HCT116 (cell line): ENCODE measurements at regions not wholly inside any gene's neighbourhood (a gene's known extent, or its start where the extent isn't known, plus 50 kb on each side); places are given as distances from the start of the nearest gene placed in this dataset.

Experiments
- ATAC-seq: fragments of 200-7000 bp; cut with Tn5 transposase; 2 replicates; pipeline ENCODE4 v1.9.1; 2020; ENCODE audit warnings: mild to moderate bottlenecking, moderate library complexity
- BruUV-seq: library from RNA; stranded (reverse); fragments of 400-500 nt; replicated peaks from 2 replicates; lab custom pipeline; 2021; lab: Mats Ljungman, UMichigan
- CTCF ChIA-PET: fragments of 300-600 bp; sonication (Branson Sonifier 250); formaldehyde crosslinking; loops from one replicate; lab custom pipeline; 2021; ENCODE audit warnings: antibody characterized with exemption; lab: Charles Lee
- POLR2A ChIA-PET: fragments of 300-600, 350-600 bp; sonication (Branson Sonifier 250); formaldehyde crosslinking; loops from one replicate; lab custom pipeline; 2021; ENCODE audit warnings: antibody characterized with exemption; lab: Charles Lee
- RAD21 ChIA-PET, 2 experiments: fragments of 300-600 bp; sonication (Branson Sonifier 250); formaldehyde crosslinking; loops; one replicate each; lab custom pipeline; 2023; ENCODE audit warnings: low total read pairs in 2 of 2; ENCODE audit not compliant: uncharacterized antibody in 2 of 2, unreplicated experiment in 2 of 2, low non-redundant PET in 1 of 2; lab: Charles Lee
- DNase-seq: peaks from one replicate; pipeline ENCODE4 v3.0.0-alpha.2; 2010; ENCODE audit warnings: low read depth, low spot score
- H2AFZ ChIP-seq: fragments of 200-600 bp; shearing (Covaris generic), sonication (generic); 2 replicates; pipeline ENCODE4 v1.6.1; 2017; ENCODE audit warnings: low read depth, mixed run types, mixed read lengths, antibody characterized with exemption, low read length; ENCODE audit not compliant: poor library complexity, severe bottlenecking
- H3K27ac ChIP-seq: 2 replicates; pipeline ENCODE4 v1.5.1; 2012; ENCODE audit warnings: low read depth, low read length
- H3K27me3 ChIP-seq: fragments of 200-600 bp; sonication (generic); 2 replicates; pipeline ENCODE4 v1.6.1; 2016; ENCODE audit warnings: mixed run types, low read length, mixed read lengths; ENCODE audit not compliant: insufficient read depth
- H3K36me3 ChIP-seq, 2 experiments: fragments of 200-500 bp in 1 of 2; fragments of 200-600 bp in 1 of 2; sonication (Bioruptor generic) in 1 of 2; sonication (generic) in 1 of 2; 2 replicates each; pipeline versions ENCODE4 v1.5.1 to v1.6.1; 2014 to 2016; ENCODE audit warnings: low read length in 2 of 2, inconsistent platforms in 1 of 2, mixed read lengths in 1 of 2, mixed run types in 1 of 2; ENCODE audit not compliant: insufficient read depth in 2 of 2, control insufficient read depth in 1 of 2
- H3K4me1 ChIP-seq, 2 experiments: fragments of 200-600 bp in 1 of 2; sonication (generic) in 1 of 2; 2 replicates each; pipeline versions ENCODE4 v1.5.1 to v1.6.1; 2012 to 2017; ENCODE audit warnings: low read length in 2 of 2, inconsistent platforms in 1 of 2, mild to moderate bottlenecking in 1 of 2, mixed read lengths in 1 of 2, mixed run types in 1 of 2, moderate library complexity in 1 of 2; ENCODE audit not compliant: insufficient read depth in 2 of 2, control insufficient read depth in 1 of 2
- H3K4me2 ChIP-seq: fragments of 200-600 bp; sonication (generic); 2 replicates; pipeline ENCODE4 v1.6.1; 2017; ENCODE audit warnings: mixed run types, low read length, mixed read lengths
- H3K4me3 ChIP-seq, 2 experiments: fragments of 200-600 bp in 1 of 2; sonication (generic) in 1 of 2; replicated peaks in 1 of 2; 2 replicates each; pipeline ENCODE4 v1.5.1; 2011 to 2016; ENCODE audit warnings: low read length in 2 of 2, control low read depth in 1 of 2, low read depth in 1 of 2, mild to moderate bottlenecking in 1 of 2, mixed read lengths in 1 of 2, mixed run types in 1 of 2
- H3K79me2 ChIP-seq: fragments of 200-600 bp; sonication (generic); 2 replicates; pipeline ENCODE4 v1.6.1; 2017; ENCODE audit warnings: mild to moderate bottlenecking, mixed run types, low read length, moderate library complexity, mixed read lengths; ENCODE audit not compliant: insufficient read depth
- H3K9ac ChIP-seq: fragments of 200-600 bp; sonication (generic); 2 replicates; pipeline ENCODE4 v1.6.1; 2016; ENCODE audit warnings: low read length, mixed read lengths
- H3K9me2 ChIP-seq: fragments of 200-600 bp; sonication (generic), shearing (Covaris generic); 2 replicates; pipeline ENCODE4 v1.6.1; 2017; ENCODE audit warnings: mixed run types, mild to moderate bottlenecking, moderate library complexity; ENCODE audit not compliant: insufficient read depth
- H3K9me3 ChIP-seq, 2 experiments: fragments of 200-500 bp in 1 of 2; fragments of 200-600 bp in 1 of 2; sonication (Bioruptor generic) in 1 of 2; sonication (generic) in 1 of 2; 2 replicates each; pipeline ENCODE4 v1.6.1; 2014 to 2017; ENCODE audit warnings: low read length in 2 of 2, mixed read lengths in 2 of 2, inconsistent platforms in 1 of 2, low read depth in 1 of 2, mild to moderate bottlenecking in 1 of 2, mixed run types in 1 of 2, moderate library complexity in 1 of 2; ENCODE audit not compliant: control insufficient read depth in 1 of 2, insufficient read depth in 1 of 2
- H4K20me1 ChIP-seq: fragments of 200-600 bp; sonication (generic), shearing (Covaris generic); 2 replicates; pipeline ENCODE4 v1.6.1; 2017; ENCODE audit warnings: mixed run types, mild to moderate bottlenecking, moderate library complexity; ENCODE audit not compliant: insufficient read depth
- CEBPB ChIP-seq: IDR thresholded peaks from 2 replicates; pipeline ENCODE4 v1.6.1; 2012; ENCODE audit warnings: low read depth
- EGR1 ChIP-seq: IDR thresholded peaks from 2 replicates; pipeline ENCODE4 v1.6.1; 2012; ENCODE audit warnings: low read depth
- ELF1 ChIP-seq: IDR thresholded peaks from 2 replicates; pipeline ENCODE4 v1.6.1; 2012; ENCODE audit warnings: low read depth, borderline replicate concordance
- EZH2phosphoT487 ChIP-seq: fragments of 200-600 bp; IDR thresholded peaks from 2 replicates; pipeline ENCODE4 v1.6.1; 2018; ENCODE audit warnings: antibody characterized with exemption, borderline replicate concordance
- FOSL1 ChIP-seq: IDR thresholded peaks from 2 replicates; pipeline ENCODE4 v1.6.1; 2012; ENCODE audit warnings: low read depth
- TCF7L2 ChIP-seq: IDR thresholded peaks from 2 replicates; pipeline ENCODE4 v1.7.0; 2011; ENCODE audit warnings: borderline replicate concordance, inconsistent platforms; ENCODE audit not compliant: insufficient read depth, insufficient read length; ENCODE audit errors: extremely low read depth
- ZNF274 ChIP-seq: fragments of 200-500 bp; sonication (Bioruptor generic); IDR thresholded peaks from 2 replicates; pipeline ENCODE4 v1.6.1; 2014; ENCODE audit warnings: mild to moderate bottlenecking, low read depth, low read length, inconsistent platforms
- intact Hi-C: fragments of 100-400 bp; cut with micrococcal nuclease; formaldehyde crosslinking; loops from 2 replicates; pipeline ENCODE4 v1.10.0; 2022
- TF ChIP-seq, protein P1 (sequence below): IDR thresholded peaks from 2 replicates; pipeline ENCODE4 v1.6.1; 2012; ENCODE audit warnings: low read depth
- TF ChIP-seq, protein P2 (sequence below): IDR thresholded peaks from 2 replicates; pipeline ENCODE4 v1.6.1; 2011; ENCODE audit warnings: mild to moderate bottlenecking, low read length, moderate library complexity; ENCODE audit not compliant: insufficient replicate concordance; ENCODE audit errors: extremely low read depth

DNA sequence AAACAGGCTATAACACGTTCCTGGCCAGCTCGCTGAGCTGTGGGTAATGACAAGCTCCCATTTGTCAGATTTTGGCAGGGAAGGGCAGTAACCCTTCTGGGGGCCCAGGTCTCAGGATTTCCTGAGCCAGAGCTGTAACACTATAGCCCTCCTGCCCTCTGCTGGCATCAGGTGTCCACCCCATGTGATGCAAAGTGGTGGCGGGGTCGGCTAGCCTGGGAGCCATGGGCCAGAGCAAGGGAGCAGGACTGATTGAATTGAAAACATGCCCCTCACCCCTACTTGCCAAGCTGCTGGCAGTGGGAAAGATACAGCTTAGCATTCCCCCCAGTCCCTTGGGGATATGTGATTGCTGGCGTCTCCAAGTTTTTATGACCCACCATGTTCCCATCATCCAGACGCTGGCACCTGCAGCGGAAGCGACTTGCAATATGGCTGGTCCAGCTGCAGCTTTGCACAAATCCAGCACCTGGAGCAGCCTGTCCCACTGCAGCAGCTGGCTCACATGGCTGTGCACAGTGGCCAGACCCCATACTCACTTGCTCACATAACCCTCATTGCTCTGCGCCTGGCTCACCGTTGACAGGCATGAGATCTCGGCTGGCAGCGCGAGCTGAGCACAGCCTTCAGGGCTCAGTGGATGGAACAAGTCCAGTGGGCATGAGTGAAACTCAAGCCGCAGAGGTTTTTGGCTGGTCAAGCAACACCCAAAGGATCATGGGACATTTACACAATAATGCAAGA is 1147.8 kb downstream of the JRKL start (continued):
- TF ChIP-seq, protein P1, sequence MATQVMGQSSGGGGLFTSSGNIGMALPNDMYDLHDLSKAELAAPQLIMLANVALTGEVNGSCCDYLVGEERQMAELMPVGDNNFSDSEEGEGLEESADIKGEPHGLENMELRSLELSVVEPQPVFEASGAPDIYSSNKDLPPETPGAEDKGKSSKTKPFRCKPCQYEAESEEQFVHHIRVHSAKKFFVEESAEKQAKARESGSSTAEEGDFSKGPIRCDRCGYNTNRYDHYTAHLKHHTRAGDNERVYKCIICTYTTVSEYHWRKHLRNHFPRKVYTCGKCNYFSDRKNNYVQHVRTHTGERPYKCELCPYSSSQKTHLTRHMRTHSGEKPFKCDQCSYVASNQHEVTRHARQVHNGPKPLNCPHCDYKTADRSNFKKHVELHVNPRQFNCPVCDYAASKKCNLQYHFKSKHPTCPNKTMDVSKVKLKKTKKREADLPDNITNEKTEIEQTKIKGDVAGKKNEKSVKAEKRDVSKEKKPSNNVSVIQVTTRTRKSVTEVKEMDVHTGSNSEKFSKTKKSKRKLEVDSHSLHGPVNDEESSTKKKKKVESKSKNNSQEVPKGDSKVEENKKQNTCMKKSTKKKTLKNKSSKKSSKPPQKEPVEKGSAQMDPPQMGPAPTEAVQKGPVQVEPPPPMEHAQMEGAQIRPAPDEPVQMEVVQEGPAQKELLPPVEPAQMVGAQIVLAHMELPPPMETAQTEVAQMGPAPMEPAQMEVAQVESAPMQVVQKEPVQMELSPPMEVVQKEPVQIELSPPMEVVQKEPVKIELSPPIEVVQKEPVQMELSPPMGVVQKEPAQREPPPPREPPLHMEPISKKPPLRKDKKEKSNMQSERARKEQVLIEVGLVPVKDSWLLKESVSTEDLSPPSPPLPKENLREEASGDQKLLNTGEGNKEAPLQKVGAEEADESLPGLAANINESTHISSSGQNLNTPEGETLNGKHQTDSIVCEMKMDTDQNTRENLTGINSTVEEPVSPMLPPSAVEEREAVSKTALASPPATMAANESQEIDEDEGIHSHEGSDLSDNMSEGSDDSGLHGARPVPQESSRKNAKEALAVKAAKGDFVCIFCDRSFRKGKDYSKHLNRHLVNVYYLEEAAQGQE = no peak
- TF ChIP-seq ELF1 (no peak), FOSL1 (no peak), EGR1 (no peak)
- TF ChIP-seq, protein P2, sequence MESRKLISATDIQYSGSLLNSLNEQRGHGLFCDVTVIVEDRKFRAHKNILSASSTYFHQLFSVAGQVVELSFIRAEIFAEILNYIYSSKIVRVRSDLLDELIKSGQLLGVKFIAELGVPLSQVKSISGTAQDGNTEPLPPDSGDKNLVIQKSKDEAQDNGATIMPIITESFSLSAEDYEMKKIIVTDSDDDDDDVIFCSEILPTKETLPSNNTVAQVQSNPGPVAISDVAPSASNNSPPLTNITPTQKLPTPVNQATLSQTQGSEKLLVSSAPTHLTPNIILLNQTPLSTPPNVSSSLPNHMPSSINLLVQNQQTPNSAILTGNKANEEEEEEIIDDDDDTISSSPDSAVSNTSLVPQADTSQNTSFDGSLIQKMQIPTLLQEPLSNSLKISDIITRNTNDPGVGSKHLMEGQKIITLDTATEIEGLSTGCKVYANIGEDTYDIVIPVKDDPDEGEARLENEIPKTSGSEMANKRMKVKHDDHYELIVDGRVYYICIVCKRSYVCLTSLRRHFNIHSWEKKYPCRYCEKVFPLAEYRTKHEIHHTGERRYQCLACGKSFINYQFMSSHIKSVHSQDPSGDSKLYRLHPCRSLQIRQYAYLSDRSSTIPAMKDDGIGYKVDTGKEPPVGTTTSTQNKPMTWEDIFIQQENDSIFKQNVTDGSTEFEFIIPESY = no peak

DNA sequence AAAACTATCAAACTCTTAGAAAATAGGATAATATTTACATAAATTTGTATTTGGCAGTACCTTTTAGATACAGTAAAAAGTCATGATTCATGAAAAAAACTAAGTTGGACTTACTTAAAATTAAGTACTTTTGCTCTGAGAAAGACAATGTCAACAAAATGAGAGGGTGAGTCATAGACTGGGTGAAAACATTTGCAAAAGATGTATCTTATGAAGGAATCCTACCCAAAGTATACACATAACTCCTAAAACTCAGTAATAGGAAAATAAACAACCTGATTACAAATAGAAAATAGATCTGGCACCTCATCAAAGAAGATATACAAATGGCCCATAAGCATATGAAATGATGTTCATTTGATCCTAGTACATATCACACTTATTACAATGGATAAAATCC is 1154.6 kb downstream of the JRKL start:
- H3K27ac ChIP-seq = no peak overlapping the region
- RAD21 ChIA-PET = no interaction called here
- intact Hi-C loops = no loop called here

More for the DNA sequence above, 1154.6 kb downstream of the JRKL start:
- CTCF ChIA-PET = no interaction called here
- no peak for DNase-seq
- Histone ChIP-seq H2AFZ (no peak overlapping the region), H3K36me3 (no peaks in the 10 kb centered on the region), H3K4me1 (no peaks in the 10 kb centered on the region), H4K20me1 (no peaks in the 10 kb centered on the region), H3K79me2 (no peaks in the 10 kb centered on the region), H3K9me2 (no peaks in the 10 kb centered on the region), H3K9me3 (peaks cover 0 to 3% of the 10 kb centered on the region in 2 experiments; a peak in 2 of 4 replicates), H3K4me2 (no peak overlapping the region), H3K9ac (no peak overlapping the region), H3K27me3 (no peaks in the 10 kb centered on the region), H3K4me3 (no peak overlapping the region)
- ATAC-seq = no peak
- POLR2A ChIA-PET = no interaction called here
- BruUV-seq = no TSS peak
- TF ChIP-seq, protein P1 = no peak
- TF ChIP-seq TCF7L2 (no peak), CEBPB (no peak), ZNF274 (no peak), EZH2phosphoT487 (no peak)
